HG03108 (cell line): ENCODE measurements at regions not wholly inside any gene's neighbourhood (a gene's known extent, or its start where the extent isn't known, plus 50 kb on each side); places are given as distances from the start of the nearest gene placed in this dataset.
"Not testable (repeated sequence)": the region's sequence is repeated elsewhere in the genome, so short reads cannot be mapped to it uniquely, and the experiment has no call there.

Source experiments
- ATAC-seq: cut with Tn5 transposase; IDR thresholded peaks from one replicate; pipeline ENCODE4 v1.9.1; 2021; ENCODE audit warnings: moderate library complexity; ENCODE audit not compliant: unreplicated experiment

DNA sequence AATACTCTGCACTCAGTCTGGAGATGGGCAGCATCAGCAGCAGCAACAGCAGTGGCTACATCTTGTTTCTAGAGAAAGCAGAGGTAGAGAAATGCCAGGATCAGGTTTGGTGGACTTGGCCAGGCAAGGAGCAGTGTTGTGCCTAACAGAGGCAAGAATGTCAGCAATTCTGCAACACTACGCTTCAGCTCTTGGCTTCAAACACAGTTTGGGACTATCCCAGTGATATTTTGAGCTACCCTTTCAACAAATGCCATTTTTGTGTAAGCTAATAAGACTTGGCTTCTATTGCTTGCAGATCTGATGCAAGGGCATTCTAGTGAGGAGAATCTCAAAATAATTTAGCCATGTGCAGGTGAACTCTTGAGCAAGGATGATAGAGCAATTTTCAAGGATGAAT is 271.3 kb downstream of the PCDH20 start:
- ATAC-seq = no peak

DNA sequence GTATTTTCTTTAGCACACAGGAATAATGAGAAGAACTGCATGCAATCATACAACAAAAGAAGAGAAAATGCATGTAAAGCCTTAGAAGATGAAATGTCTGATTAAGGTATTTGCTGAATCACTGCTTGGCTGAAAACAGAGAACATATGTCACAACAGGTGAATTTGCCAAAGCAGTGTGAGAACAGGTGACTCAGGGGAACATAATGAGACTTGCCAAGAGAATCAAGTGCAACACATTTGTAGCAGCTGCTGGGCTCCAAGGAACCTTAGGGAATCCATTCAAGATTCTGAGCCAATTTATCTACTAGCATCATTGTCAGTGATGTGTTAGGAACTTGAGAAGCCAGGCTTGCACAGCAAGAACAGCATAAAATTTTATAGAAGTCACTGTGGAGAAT is 273.1 kb downstream of the PCDH20 start:
- ATAC-seq = no peak

GRCh38 chr13:61138857-61139256 is 276.8 kb downstream of the PCDH20 start:
- ATAC-seq = no peak

DNA sequence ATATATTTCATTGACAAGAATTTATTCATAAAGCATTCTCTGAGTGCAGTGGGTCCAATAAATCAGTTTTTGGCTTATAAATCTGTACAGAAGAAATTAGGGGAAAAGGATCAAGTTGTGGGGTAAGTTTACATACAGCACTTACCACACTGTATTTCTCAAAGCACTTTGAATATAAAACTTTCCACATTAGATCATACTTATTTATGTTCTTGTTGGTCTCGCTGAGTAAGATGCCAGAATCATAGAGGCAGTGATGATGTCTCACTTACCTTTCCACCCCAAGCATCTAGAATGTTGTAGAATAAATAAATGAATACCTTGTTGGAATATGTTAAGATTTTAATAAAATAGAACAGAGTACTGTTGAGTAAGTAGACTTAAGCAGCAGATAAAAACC is 279.1 kb downstream of the PCDH20 start:
- no peak for ATAC-seq

- ATAC-seq = no peak
These were observed 279.6 kb downstream of the PCDH20 start for GRCh38 chr13:61136093-61136492.

- ATAC-seq = no peak
These were observed 280.1 kb downstream of the PCDH20 start for GRCh38 chr13:61135583-61135982.

GRCh38 chr13:61128850-61129645 is 286.6 kb downstream of the PCDH20 start:
- no peak for ATAC-seq

GRCh38 chr13:61123538-61124289 is 291.9 kb downstream of the PCDH20 start:
- ATAC-seq = no peak

DNA sequence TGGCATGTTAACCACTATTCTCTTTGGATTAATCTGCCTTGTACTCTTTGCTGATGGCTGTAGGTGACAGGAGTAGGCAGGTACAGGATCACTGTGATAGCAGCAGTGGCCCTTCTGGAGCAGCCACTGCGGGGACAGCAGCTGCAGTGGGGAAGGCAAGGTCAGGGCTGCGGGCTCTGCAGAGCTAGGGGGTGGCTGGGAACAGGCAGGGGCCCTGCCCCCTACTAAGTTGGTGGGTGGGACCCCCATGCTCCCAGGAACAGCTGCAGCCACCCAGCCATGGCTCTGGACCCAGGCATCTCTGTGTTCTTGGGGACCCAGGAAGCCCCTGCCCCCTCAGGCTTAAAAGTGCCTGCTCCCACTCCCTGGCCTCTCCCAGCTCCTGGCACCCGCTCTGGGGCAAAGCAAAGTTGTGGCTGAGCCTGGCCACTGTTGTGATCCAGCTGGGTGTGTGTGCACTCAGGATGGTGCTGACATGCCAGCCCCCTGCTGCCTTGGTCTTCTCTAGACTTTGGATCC is 302.4 kb downstream of the PCDH20 start:
- ATAC-seq = no peak

DNA sequence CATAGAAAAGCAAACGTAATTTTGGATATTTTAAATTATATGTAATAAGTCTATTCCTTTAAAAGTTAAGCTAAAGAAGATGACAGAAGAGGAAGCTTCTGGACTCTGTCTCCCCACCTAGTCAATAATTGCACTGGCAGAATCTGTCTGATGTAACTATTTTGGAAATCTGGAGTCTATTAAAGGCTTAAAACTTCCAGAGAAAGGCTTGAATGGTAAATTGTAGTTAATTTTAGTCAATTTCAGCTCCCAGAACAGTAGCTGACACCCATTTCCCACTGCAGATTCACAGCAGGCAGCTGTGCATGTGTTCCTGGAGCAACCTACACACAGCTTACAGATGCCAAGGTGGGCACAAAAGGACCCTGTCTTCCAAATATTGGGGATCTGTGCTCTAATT is 304.1 kb downstream of the PCDH20 start:
- no peak for ATAC-seq

- ATAC-seq = no peak
These were observed 304.9 kb downstream of the PCDH20 start for GRCh38 chr13:61110732-61111131.

DNA sequence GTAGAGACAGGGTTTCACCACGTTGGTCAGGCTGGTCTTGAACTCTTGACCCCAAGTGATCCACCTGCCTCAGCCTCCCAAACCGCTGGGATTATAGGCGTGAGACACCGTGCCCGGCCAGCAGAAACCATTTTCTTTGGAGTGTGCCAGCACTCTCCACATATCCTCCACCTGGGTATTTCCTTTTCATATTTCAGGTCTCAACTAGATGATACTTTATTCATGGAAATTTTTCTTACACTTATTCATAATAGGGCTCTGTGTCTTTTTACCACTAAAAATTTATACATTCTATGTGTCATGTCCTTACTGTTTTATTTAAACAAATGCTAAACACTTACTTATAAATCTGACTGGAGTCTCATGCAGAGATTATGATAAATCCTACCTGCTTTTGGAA is 305.9 kb downstream of the PCDH20 start:
- no peak for ATAC-seq

DNA sequence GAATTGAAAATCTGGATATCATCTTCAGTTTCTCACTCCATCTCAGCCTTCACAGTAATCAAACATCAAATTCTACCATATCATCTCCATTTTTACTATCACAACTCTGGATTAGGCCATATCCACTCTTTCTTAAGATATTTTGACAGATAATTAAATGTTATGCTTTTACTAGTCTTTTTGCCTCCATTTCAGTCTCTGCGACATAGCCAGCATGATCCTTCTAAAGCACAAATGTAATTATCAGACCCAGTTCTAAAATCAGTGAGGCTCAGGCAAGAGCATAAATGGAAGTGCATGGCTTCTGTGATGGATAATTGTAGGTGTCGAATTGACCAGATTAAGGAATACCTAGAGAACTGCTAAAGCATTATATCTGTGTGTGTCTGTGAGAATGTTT is 307.7 kb downstream of the PCDH20 start:
- no peak for ATAC-seq

DNA sequence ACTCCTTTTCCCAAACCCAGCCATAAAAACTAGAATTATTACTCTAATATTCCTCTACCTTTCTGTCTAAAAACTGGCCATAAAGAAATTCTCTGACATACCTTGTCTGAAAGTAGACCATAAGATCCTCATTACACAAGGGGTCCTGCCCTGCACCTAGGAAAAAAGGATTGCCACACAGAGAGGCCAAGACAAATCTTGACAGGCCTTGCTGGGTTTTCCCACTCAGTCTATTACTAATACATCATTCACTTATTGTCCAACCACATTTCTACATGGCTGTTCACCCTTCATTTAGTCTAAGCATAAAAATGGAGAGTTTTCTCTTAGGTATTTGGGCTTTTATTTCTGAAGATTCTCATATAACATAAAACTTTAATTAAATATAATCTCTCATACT is 319.8 kb downstream of the PCDH20 start:
- ATAC-seq = no peak

DNA sequence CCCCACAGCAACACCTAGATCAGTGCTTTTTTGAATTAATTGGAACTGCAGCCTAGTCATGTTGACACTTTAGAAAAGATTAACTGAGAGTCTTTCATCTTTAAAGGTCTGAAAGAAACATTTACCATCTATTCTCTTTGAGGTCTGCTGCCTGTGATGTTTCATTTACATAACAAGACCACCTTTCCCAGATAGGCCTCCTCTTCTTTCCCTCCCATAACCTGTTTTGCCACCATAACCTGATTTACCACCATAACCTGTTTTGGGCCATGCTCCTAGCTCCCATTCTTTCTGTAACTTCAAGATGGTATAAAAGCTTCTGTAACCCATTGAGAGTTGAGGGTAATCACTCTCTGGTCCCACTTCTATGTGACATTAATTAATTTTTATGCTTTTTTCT is 320.8 kb downstream of the PCDH20 start:
- no peak for ATAC-seq

DNA sequence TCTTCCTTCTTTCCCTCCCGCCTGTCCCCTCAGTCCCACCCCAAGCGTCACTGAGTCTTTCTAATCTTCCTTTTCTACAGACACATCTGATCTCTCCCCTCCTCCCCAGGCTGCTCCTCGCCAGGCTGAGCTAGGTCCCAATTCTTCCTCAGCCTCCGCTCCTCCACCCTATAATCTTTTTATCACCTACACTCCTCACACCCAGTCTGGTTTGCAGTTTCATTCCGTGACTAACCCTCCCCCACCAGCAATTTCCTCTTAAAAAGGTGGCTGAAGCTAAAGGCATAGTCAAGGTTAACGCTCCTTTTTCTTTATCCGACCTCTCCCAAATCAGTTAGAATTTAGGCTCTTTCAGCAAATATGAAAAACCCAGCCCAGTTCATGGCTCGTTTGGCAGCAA is 325.8 kb downstream of the PCDH20 start:
- ATAC-seq = not testable (repeated sequence)

GRCh38 chr13:61086087-61086486 is 329.6 kb downstream of the PCDH20 start:
- no peak for ATAC-seq

- no peak for ATAC-seq
These were observed 330.7 kb downstream of the PCDH20 start for GRCh38 chr13:61084988-61085387.

DNA sequence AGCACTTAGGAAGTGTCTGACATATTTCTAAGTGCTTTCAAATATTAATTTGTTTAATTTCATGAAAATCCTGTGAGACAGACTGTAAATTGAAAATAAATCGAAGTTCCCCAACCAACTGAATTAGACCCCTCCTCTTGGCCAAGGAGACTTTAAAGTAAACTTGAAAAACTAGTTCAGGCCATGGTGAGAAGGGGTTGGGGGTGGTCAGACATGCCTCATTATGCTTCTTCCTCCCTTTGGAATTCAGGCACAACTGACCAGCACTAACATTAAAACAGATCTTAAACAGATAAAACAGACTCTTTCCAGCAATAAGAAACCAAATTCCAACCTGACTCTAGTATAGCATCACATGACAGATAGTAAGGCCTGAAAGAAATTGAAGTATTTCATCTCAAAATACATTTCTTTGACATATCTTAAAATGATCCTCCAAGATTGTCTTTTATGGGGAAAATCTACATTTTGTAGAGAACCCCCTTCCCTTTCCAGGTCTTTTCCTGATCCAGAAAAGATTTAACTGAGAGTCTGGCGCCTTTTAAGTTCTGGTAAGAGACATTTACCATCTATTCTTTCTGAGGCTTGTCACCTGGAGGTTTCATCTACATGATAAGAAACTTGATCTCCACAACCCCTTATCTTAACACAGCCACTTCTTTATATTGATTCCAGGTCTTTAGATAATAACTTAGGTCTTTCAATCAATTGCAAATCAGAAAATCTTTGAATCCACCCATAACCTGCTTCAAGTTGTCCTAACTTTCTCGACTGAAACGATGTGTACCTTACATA is 336.5 kb downstream of the PCDH20 start:
- no peak for ATAC-seq

- ATAC-seq = no peak
These were observed 363.5 kb downstream of the PCDH20 start for GRCh38 chr13:61052175-61052574.

- ATAC-seq = no peak
These were observed 370.4 kb downstream of the PCDH20 start for GRCh38 chr13:61045251-61045650.
